SK-N-SH treated with all-trans-retinoic acid at 6 μM for 48 hours (cell line): ENCODE measurements at regions not wholly inside any gene's neighbourhood (a gene's known extent, or its start where the extent isn't known, plus 50 kb on each side); places are given as distances from the start of the nearest gene placed in this dataset.

Experiments used
- ATAC-seq: fragments of 200-7000 bp; cut with Tn5 transposase; 3 replicates; pipeline ENCODE4 v1.9.1; 2020; ENCODE audit warnings: mild to moderate bottlenecking, moderate library complexity
- ARNTL ChIP-seq: fragments of 450-650 bp; formaldehyde crosslinking; IDR thresholded peaks from 2 replicates; pipeline ENCODE4 v1.5.0; 2020; ENCODE audit warnings: low read depth, mild to moderate bottlenecking, moderate library complexity, borderline replicate concordance
- BACH2 ChIP-seq: fragments of 250-450 bp; sonication (Bioruptor Pico); IDR thresholded peaks from 2 replicates; pipeline ENCODE4 v1.9.0; 2021; ENCODE audit warnings: mild to moderate bottlenecking, borderline replicate concordance
- CREB5 ChIP-seq: fragments of 250-450 bp; sonication (Bioruptor Pico); IDR thresholded peaks from 2 replicates; pipeline ENCODE4 v1.5.1; 2020; ENCODE audit warnings: low read depth, mild to moderate bottlenecking, moderate library complexity
- CSDC2 ChIP-seq: fragments of 250-450 bp; sonication (Bioruptor Pico); IDR thresholded peaks from 2 replicates; pipeline ENCODE4 v1.5.0; 2020; ENCODE audit warnings: mild to moderate bottlenecking, moderate library complexity
- ESRRG ChIP-seq: fragments of 250-450 bp; sonication (Bioruptor Pico); IDR thresholded peaks from 2 replicates; pipeline ENCODE4 v1.6.1; 2021; ENCODE audit warnings: mild to moderate bottlenecking
- GLIS3 ChIP-seq: fragments of 250-450 bp; sonication (Bioruptor Pico); IDR thresholded peaks from 2 replicates; pipeline ENCODE4 v1.5.0; 2020; ENCODE audit warnings: mild to moderate bottlenecking, moderate library complexity
- ISL1 ChIP-seq: fragments of 250-450 bp; sonication (Bioruptor Pico); IDR thresholded peaks from 2 replicates; pipeline ENCODE4 v2.1.2; 2022; ENCODE audit warnings: mild to moderate bottlenecking, moderate library complexity
- OSR1 ChIP-seq: fragments of 250-450 bp; sonication (Bioruptor Pico); IDR thresholded peaks from 2 replicates; pipeline ENCODE4 v1.8.0; 2022; ENCODE audit warnings: moderate library complexity, mild to moderate bottlenecking, inconsistent platforms
- PATZ1 ChIP-seq: fragments of 250-450 bp; sonication (Bioruptor Pico); IDR thresholded peaks from 2 replicates; pipeline ENCODE4 v1.8.0; 2020; ENCODE audit warnings: mild to moderate bottlenecking, moderate library complexity, borderline replicate concordance
- POU6F1 ChIP-seq: fragments of 250-450 bp; sonication (Bioruptor Pico); IDR thresholded peaks from 2 replicates; pipeline ENCODE4 v1.8.0; 2021; ENCODE audit warnings: low read depth, mild to moderate bottlenecking, moderate library complexity, borderline replicate concordance
- PPARA ChIP-seq: fragments of 250-450 bp; sonication (Bioruptor Pico); IDR thresholded peaks from 2 replicates; pipeline ENCODE4 v1.5.0; 2020; ENCODE audit warnings: mild to moderate bottlenecking, borderline replicate concordance
- RARB ChIP-seq: fragments of 250-450 bp; sonication (Bioruptor Pico); IDR thresholded peaks from 2 replicates; pipeline ENCODE4 v1.8.0; 2021; ENCODE audit warnings: mild to moderate bottlenecking, moderate library complexity
- SNAI2 ChIP-seq: fragments of 250-450 bp; sonication (Bioruptor Pico); IDR thresholded peaks from 2 replicates; pipeline ENCODE4 v1.5.0; 2020; ENCODE audit warnings: mild to moderate bottlenecking, moderate library complexity
- TCF4 ChIP-seq: fragments of 250-450 bp; sonication (Bioruptor Pico); IDR thresholded peaks from 2 replicates; pipeline ENCODE4 v1.8.0; 2021; ENCODE audit warnings: mild to moderate bottlenecking, moderate library complexity, borderline replicate concordance
- TOX ChIP-seq: fragments of 250-450 bp; sonication (Bioruptor Pico); IDR thresholded peaks from 2 replicates; pipeline ENCODE4 v1.8.0; 2021; ENCODE audit warnings: mild to moderate bottlenecking, moderate library complexity, borderline replicate concordance
- TSHZ2 ChIP-seq: fragments of 250-450 bp; sonication (Bioruptor Pico); IDR thresholded peaks from 2 replicates; pipeline ENCODE4 v1.5.0; 2020; ENCODE audit warnings: mild to moderate bottlenecking, moderate library complexity
- ZC3H10 ChIP-seq: fragments of 250-450 bp; sonication (Bioruptor Pico); IDR thresholded peaks from 2 replicates; pipeline ENCODE4 v1.5.1; 2021; ENCODE audit warnings: mild to moderate bottlenecking, moderate library complexity
- ZFP3 ChIP-seq: fragments of 250-450 bp; sonication (Bioruptor Pico); IDR thresholded peaks from 2 replicates; pipeline ENCODE4 v1.5.0; 2020; ENCODE audit warnings: mild to moderate bottlenecking, moderate library complexity
- ZFP30 ChIP-seq: fragments of 450-650 bp; formaldehyde crosslinking; IDR thresholded peaks from 2 replicates; pipeline ENCODE4 v1.5.0; 2022; ENCODE audit warnings: mild to moderate bottlenecking, moderate library complexity
- ZNF565 ChIP-seq: fragments of 450-650 bp; formaldehyde crosslinking; conservative IDR thresholded peaks from 2 replicates; pipeline ENCODE4 v1.5.0; 2020; ENCODE audit warnings: low read depth, mild to moderate bottlenecking, moderate library complexity
- ZNF70 ChIP-seq: fragments of 450-650 bp; formaldehyde crosslinking; IDR thresholded peaks from 2 replicates; pipeline ENCODE4 v1.5.0; 2020; ENCODE audit warnings: mild to moderate bottlenecking, moderate library complexity
- TF ChIP-seq, protein P1 (sequence below): fragments of 250-450 bp; sonication (Bioruptor Pico); IDR thresholded peaks from 2 replicates; pipeline ENCODE4 v1.5.1; 2021; ENCODE audit warnings: mild to moderate bottlenecking, moderate library complexity

DNA sequence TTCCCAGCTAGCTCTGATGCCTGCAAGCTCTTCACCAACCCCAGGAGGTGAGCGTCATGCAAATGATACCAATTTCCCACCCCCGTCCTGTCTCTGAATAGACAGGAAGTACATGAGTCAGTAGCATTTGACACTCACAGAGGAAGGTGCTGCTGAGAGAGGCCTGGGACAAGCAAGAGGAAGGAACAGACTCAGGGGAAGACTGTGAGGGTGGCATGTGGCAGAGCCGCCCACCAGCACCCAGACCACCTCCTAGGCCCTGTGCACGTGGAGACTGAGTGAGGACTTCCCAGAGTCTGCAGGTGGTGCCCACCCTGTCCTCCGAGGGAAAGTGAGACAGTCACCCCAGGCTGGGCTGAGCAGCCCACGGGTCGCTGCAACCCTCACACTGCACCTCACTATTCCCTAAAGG lies 199.5 kb upstream of the SFSWAP start (continued):
- no peak for TF ChIP-seq TSHZ2 (CRISPR knock-in tag)
- no peak for TF ChIP-seq PATZ1 (CRISPR knock-in tag)
- TF ChIP-seq TCF4 (CRISPR knock-in tag): no peak
- TF ChIP-seq TOX (CRISPR knock-in tag): no peak
- no peak for TF ChIP-seq ZFP30 (CRISPR knock-in tag)

DNA sequence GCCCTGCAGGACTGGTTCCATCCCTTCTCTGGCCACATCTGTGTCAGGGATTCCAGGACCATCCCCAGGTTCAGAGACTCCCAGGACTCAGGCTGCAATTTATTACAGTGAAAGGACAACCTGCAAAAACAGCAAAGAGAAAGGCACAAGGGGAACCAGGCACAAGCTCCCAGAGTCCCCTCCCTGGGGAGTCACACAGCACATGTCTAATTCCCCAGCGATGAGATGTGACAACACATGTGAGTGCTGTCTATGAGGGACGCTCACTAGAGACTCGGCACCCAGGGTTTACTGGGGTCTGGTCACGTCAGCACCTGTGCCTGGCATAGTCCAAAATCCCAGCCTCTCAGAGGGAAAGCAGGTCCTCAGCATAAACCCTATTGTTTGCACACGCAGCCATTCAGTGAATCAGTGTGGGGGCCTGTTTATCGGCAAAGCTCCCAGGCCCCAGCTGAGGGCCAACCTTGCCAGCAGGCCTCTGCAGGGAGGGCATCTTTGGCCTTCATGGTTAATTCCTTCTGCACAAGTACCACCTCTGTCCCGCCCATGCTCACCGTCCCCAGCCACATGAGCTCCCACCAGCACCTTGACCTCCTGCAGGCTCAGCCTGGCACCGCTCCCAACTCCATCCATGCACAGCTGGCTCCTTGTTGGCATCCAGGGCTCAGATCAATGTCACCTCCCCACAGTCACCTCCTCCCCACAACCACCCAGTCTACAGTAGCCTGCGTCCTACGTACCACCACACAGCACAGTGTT lies 198.9 kb upstream of the SFSWAP start:
- TF ChIP-seq ZFP3: no peak
- TF ChIP-seq ZNF70 (CRISPR knock-in tag): no peak
- no peak for TF ChIP-seq POU6F1 (CRISPR knock-in tag)
- TF ChIP-seq BACH2 (CRISPR knock-in tag): no peak
- no peak for TF ChIP-seq OSR1 (CRISPR knock-in tag)
- no peak for TF ChIP-seq TCF4 (CRISPR knock-in tag)
- TF ChIP-seq CSDC2 (CRISPR knock-in tag): no peak
- TF ChIP-seq RARB (CRISPR knock-in tag): no peak
- no peak for TF ChIP-seq GLIS3 (CRISPR knock-in tag)
- TF ChIP-seq TSHZ2 (CRISPR knock-in tag): no peak
- no peak for TF ChIP-seq SNAI2
- TF ChIP-seq, protein P1, sequence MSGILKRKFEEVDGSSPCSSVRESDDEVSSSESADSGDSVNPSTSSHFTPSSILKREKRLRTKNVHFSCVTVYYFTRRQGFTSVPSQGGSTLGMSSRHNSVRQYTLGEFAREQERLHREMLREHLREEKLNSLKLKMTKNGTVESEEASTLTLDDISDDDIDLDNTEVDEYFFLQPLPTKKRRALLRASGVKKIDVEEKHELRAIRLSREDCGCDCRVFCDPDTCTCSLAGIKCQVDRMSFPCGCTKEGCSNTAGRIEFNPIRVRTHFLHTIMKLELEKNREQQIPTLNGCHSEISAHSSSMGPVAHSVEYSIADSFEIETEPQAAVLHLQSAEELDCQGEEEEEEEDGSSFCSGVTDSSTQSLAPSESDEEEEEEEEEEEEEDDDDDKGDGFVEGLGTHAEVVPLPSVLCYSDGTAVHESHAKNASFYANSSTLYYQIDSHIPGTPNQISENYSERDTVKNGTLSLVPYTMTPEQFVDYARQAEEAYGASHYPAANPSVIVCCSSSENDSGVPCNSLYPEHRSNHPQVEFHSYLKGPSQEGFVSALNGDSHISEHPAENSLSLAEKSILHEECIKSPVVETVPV (CRISPR knock-in tag): no peak
- no peak for TF ChIP-seq ARNTL
- TF ChIP-seq PATZ1 (CRISPR knock-in tag): no peak
- no peak for TF ChIP-seq CREB5 (CRISPR knock-in tag)
- no peak for TF ChIP-seq ESRRG (CRISPR knock-in tag)
- TF ChIP-seq ZC3H10 (CRISPR knock-in tag): no peak
- TF ChIP-seq PPARA (CRISPR knock-in tag): no peak
- TF ChIP-seq ZNF565 (CRISPR knock-in tag): no peak
- no peak for TF ChIP-seq ISL1
- no peak for ATAC-seq
